Peyer's patch (tissue), 4 donors: ENCODE measurements at regions not wholly inside any gene's neighbourhood (a gene's known extent, or its start where the extent isn't known, plus 50 kb on each side); places are given as distances from the start of the nearest gene placed in this dataset.
A peak's percentile ranks its signal among the peaks of the same experiment; 100 is the strongest.

Source experiments
- DNase-seq, 3 donors: peaks; one replicate each; pipeline ENCODE4 v3.0.0-alpha.2; 2017 to 2019
- H3K27ac ChIP-seq, 4 donors: fragments of 200-600 bp; sonication (generic); one replicate each; pipeline ENCODE4 v1.5.1; 2016 to 2019
- H3K27me3 ChIP-seq, 2 donors: fragments of 200-600 bp; sonication (generic); one replicate each; pipeline ENCODE4 v1.5.1; 2019
- H3K36me3 ChIP-seq, 3 donors: fragments of 200-600 bp; sonication (generic); one replicate each; pipeline ENCODE4 v1.5.1; 2016 to 2019
- H3K4me1 ChIP-seq, 4 donors: fragments of 200-600 bp; sonication (generic); one replicate each; pipeline ENCODE4 v1.5.1; 2016 to 2019
- H3K4me3 ChIP-seq, 4 donors: fragments of 200-600 bp; sonication (generic); 1 replicate in 3 of 4; 2 replicates in 1 of 4; pipeline ENCODE4 v1.5.1; 2016 to 2019; ENCODE audit warnings: mild to moderate bottlenecking in 1 of 4
- H3K9me3 ChIP-seq, 4 donors: fragments of 200-600 bp; sonication (generic); one replicate each; pipeline ENCODE4 v1.5.1; 2016 to 2019; ENCODE audit warnings: mild to moderate bottlenecking in 1 of 4
- CTCF ChIP-seq, 6 experiments: fragments of 450-650 bp in 4 of 6; fragments of 200-600 bp in 2 of 6; sonication (generic) in 1 of 6; IDR thresholded peaks; one replicate each; pipeline ENCODE4 v1.5.1; 2017 to 2019; ENCODE audit warnings: antibody characterized with exemption in 6 of 6, mild to moderate bottlenecking in 3 of 6, moderate library complexity in 1 of 6
- POLR2A ChIP-seq, 2 donors: fragments of 450-650 bp; IDR thresholded peaks; one replicate each; pipeline ENCODE4 v1.5.1; 2017; ENCODE audit warnings: antibody characterized with exemption in 2 of 2, mild to moderate bottlenecking in 2 of 2, moderate library complexity in 2 of 2

- H3K27me3 ChIP-seq = no peaks in the 10 kb centered on the region
- no peaks in the 10 kb centered on the region for H3K36me3 ChIP-seq
- no peak for DNase-seq
- no peaks in the 10 kb centered on the region for H3K4me1 ChIP-seq
- TF ChIP-seq POLR2A (IDR thresholded peaks at IDR 0.05) = no peak
- TF ChIP-seq CTCF (IDR thresholded peaks at IDR 0.05) = no peak
- no peaks in the 10 kb centered on the region for H3K9me3 ChIP-seq
- no peak overlapping the region for H3K4me3 ChIP-seq
- H3K27ac ChIP-seq = no peak overlapping the region
Observed at GRCh38 chr1:88544195-88544594, 139.9 kb upstream of the PKN2 start.

GRCh38 chr1:88549536-88549935, 134.5 kb upstream of the PKN2 start:
- no peaks in the 10 kb centered on the region for H3K4me1 ChIP-seq
- DNase-seq = no peak
- H3K27ac ChIP-seq = no peak overlapping the region
- no peaks in the 10 kb centered on the region for H3K27me3 ChIP-seq
- TF ChIP-seq POLR2A (IDR thresholded peaks at IDR 0.05) (no peak), CTCF (IDR thresholded peaks at IDR 0.05) (peak in 2 of 6 experiments; percentile 10 to 17)
- H3K36me3 ChIP-seq = no peaks in the 10 kb centered on the region
- H3K9me3 ChIP-seq = no peaks in the 10 kb centered on the region
- H3K4me3 ChIP-seq = no peak overlapping the region

- Histone ChIP-seq H3K4me1 (no peaks in the 10 kb centered on the region), H3K27me3 (no peaks in the 10 kb centered on the region), H3K36me3 (no peaks in the 10 kb centered on the region), H3K27ac (no peak overlapping the region), H3K9me3 (no peaks in the 10 kb centered on the region), H3K4me3 (no peak overlapping the region)
- TF ChIP-seq POLR2A (IDR thresholded peaks at IDR 0.05) (no peak), CTCF (IDR thresholded peaks at IDR 0.05) (peak in 2 of 6 experiments; percentile 18 to 26)
- DNase-seq = no peak
Observed at GRCh38 chr1:88552226-88552625, 131.8 kb upstream of the PKN2 start.

DNA sequence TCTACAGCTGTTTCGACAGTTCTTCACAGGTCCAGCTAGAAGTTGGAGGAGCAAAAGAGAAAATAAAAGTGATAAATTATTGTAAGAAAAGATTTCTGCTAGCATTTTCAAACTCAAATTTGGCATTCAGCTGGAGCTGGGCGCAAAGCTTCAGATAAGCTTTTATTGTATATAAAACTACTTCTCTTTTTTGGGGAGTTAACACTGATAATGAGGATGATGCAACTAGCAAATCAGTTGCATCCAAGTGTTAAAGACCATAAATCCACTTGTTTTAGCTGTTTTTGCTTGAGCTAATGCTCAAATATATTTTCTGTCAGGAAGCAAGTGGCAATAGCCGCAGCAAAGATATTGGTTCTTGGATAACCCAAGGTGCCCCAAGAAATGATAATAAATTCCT, 127.1 kb upstream of the PKN2 start:
- Histone ChIP-seq H3K27ac (no peak overlapping the region), H3K27me3 (no peaks in the 10 kb centered on the region), H3K9me3 (no peaks in the 10 kb centered on the region), H3K36me3 (no peaks in the 10 kb centered on the region), H3K4me3 (no peak overlapping the region), H3K4me1 (no peaks in the 10 kb centered on the region)
- TF ChIP-seq POLR2A (IDR thresholded peaks at IDR 0.05) (no peak), CTCF (IDR thresholded peaks at IDR 0.05) (no peak)
- no peak for DNase-seq

- Histone ChIP-seq H3K36me3 (no peaks in the 10 kb centered on the region), H3K4me1 (no peaks in the 10 kb centered on the region), H3K4me3 (no peak overlapping the region), H3K27ac (no peak overlapping the region), H3K9me3 (no peaks in the 10 kb centered on the region), H3K27me3 (no peaks in the 10 kb centered on the region)
- TF ChIP-seq CTCF (IDR thresholded peaks at IDR 0.05) (no peak), POLR2A (IDR thresholded peaks at IDR 0.05) (no peak)
- no peak for DNase-seq
Observed at GRCh38 chr1:88560621-88561020, 123.5 kb upstream of the PKN2 start.

DNA sequence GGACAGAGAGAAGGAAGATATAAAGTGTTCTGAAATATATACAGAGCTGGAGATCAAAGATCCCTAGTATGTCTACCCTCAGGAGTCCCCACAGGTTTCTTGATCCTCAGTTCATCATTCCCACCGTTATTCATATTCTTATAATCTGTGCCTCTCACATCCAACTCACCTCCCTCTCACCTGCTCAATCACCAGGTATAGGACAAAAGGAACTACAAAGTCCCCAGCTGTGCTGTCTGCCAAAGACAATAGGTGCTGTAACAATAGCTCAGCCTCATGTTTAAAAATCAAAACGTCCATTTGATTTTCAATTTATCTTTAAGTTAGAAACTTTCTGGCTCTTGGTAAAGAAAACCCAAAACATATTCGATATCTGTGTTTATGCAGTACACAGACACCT, 121.1 kb upstream of the PKN2 start:
- H3K27ac ChIP-seq = no peak overlapping the region
- H3K9me3 ChIP-seq = no peaks in the 10 kb centered on the region
- no peaks in the 10 kb centered on the region for H3K27me3 ChIP-seq
- no peak overlapping the region for H3K4me3 ChIP-seq
- H3K36me3 ChIP-seq = no peaks in the 10 kb centered on the region
- TF ChIP-seq POLR2A (IDR thresholded peaks at IDR 0.05) = no peak
- no peak for TF ChIP-seq CTCF (IDR thresholded peaks at IDR 0.05)
- no peaks in the 10 kb centered on the region for H3K4me1 ChIP-seq
- DNase-seq = no peak
